Adrenal gland (tissue), 5 donors: ENCODE measurements at regions not wholly inside any gene's neighbourhood (a gene's known extent, or its start where the extent isn't known, plus 50 kb on each side); places are given as distances from the start of the nearest gene placed in this dataset.
"Not testable (repeated sequence)": the region's sequence is repeated elsewhere in the genome, so short reads cannot be mapped to it uniquely, and the experiment has no call there.

ENCODE experiments used
- POLR2A ChIP-seq, 2 donors: fragments of 450-650 bp; IDR thresholded peaks; one replicate each; pipeline ENCODE4 v1.6.1; 2017; ENCODE audit warnings: antibody characterized with exemption in 2 of 2, mild to moderate bottlenecking in 2 of 2, moderate library complexity in 1 of 2
- TF ChIP-seq, protein P1 (sequence below), 6 experiments: fragments of 450-650 bp in 4 of 6; fragments of 200-600 bp in 2 of 6; sonication (generic) in 1 of 6; IDR thresholded peaks; 1 replicate in 5 of 6; 2 replicates in 1 of 6; pipeline versions ENCODE4 v1.5.1 to v1.8.0; 2016 to 2021; ENCODE audit warnings: antibody characterized with exemption in 6 of 6, mild to moderate bottlenecking in 2 of 6, moderate library complexity in 1 of 6
- donor health status: DM: no; HTN: no; CAD: no.

DNA sequence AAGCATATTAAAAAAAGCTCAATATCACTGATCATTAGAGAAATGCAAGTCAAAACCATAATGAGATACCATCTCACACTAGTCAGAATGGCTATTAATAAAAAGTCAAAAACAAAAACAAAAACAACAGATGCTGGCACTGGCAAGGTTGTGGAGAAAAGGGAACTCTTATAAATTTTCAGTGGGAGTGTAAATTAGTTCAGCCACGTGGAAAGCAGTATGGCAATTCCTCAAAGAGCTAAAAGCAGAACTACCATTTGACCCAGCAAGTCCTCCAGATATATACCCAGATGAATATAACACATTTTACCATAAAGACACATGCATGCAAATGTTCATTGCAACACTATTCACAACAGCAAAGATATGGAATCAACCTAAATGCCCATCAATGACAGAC, 68.7 kb upstream of the MEGF10 start:
- TF ChIP-seq, protein P1, sequence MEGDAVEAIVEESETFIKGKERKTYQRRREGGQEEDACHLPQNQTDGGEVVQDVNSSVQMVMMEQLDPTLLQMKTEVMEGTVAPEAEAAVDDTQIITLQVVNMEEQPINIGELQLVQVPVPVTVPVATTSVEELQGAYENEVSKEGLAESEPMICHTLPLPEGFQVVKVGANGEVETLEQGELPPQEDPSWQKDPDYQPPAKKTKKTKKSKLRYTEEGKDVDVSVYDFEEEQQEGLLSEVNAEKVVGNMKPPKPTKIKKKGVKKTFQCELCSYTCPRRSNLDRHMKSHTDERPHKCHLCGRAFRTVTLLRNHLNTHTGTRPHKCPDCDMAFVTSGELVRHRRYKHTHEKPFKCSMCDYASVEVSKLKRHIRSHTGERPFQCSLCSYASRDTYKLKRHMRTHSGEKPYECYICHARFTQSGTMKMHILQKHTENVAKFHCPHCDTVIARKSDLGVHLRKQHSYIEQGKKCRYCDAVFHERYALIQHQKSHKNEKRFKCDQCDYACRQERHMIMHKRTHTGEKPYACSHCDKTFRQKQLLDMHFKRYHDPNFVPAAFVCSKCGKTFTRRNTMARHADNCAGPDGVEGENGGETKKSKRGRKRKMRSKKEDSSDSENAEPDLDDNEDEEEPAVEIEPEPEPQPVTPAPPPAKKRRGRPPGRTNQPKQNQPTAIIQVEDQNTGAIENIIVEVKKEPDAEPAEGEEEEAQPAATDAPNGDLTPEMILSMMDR (IDR thresholded peaks at IDR 0.05): not testable (repeated sequence)
- TF ChIP-seq POLR2A (IDR thresholded peaks at IDR 0.05): not testable (repeated sequence)
